Ovary (tissue), 3 donors: ENCODE measurements at regions not wholly inside any gene's neighbourhood (a gene's known extent, or its start where the extent isn't known, plus 50 kb on each side); places are given as distances from the start of the nearest gene placed in this dataset.

Experiments used
- CTCF ChIP-seq, 3 donors: fragments of 450-650 bp in 2 of 3; fragments of 200-600 bp in 1 of 3; IDR thresholded peaks; one replicate each; pipeline versions ENCODE4 v1.5.1 to v1.8.0; 2016 to 2022; ENCODE audit warnings: antibody characterized with exemption in 3 of 3, mild to moderate bottlenecking in 1 of 3
- EP300 ChIP-seq: sonication (generic); formaldehyde crosslinking; IDR thresholded peaks from one replicate; pipeline ENCODE4 v1.6.1; 2017; ENCODE audit warnings: antibody characterized with exemption
- POLR2A ChIP-seq: fragments of 450-650 bp; IDR thresholded peaks from one replicate; pipeline ENCODE4 v1.6.1; 2017; ENCODE audit warnings: antibody characterized with exemption, mild to moderate bottlenecking, moderate library complexity
- donor health status: DM: no; HTN: no; CAD: no.

- TF ChIP-seq CTCF (IDR thresholded peaks at IDR 0.05) (no peak), EP300 (no peak), POLR2A (no peak)
These were observed 487.2 kb downstream of the GALR1 start for GRCh38 chr18:77736842-77737241.
